ENCODE measurements at regions not wholly inside any gene's neighbourhood (a gene's known extent, or its start where the extent isn't known, plus 50 kb on each side); places are given as distances from the start of the nearest gene placed in this dataset.

- TF ChIP-seq MLX (CRISPR knock-in tag; IDR thresholded peaks at IDR 0.05) = no peak
Measured at GRCh38 chr7:19295376-19295775, 150.2 kb upstream of the FERD3L start (continued).

- Mint-ChIP-seq H3K4me1 (peaks cover 4% of the 10 kb centered on the region), H3K9me3 (no peaks in the 10 kb centered on the region), H3K27me3 (ENCODE audit: low read depth) (no peaks in the 10 kb centered on the region), H3K4me3 (no peak overlapping the region), H3K36me3 (no peaks in the 10 kb centered on the region), H3K27ac (no peak overlapping the region)
- TF ChIP-seq ELF4 (CRISPR knock-in tag; IDR thresholded peaks at IDR 0.05; ENCODE audit: low read depth) = no peak
- TF ChIP-seq SMAD4 (CRISPR knock-in tag; IDR thresholded peaks at IDR 0.05) = no peak
- TF ChIP-seq ATF6 (CRISPR knock-in tag; IDR thresholded peaks at IDR 0.05) = no peak
- TF ChIP-seq ATF1 (CRISPR knock-in tag; IDR thresholded peaks at IDR 0.05) = no peak
- no peak for TF ChIP-seq TP53 (CRISPR knock-in tag; IDR thresholded peaks at IDR 0.05)
- TF ChIP-seq MXD4 (CRISPR knock-in tag; IDR thresholded peaks at IDR 0.05; ENCODE audit: borderline replicate concordance) = no peak
- TF ChIP-seq ETV6 (CRISPR knock-in tag; IDR thresholded peaks at IDR 0.05) = no peak
- no peak for TF ChIP-seq GRHL2 (CRISPR knock-in tag; IDR thresholded peaks at IDR 0.05; ENCODE audit: insufficient replicate concordance, severe bottlenecking)
- TF ChIP-seq E2F4 (CRISPR knock-in tag; IDR thresholded peaks at IDR 0.05; ENCODE audit: borderline replicate concordance, low read depth) = no peak
- no peak for TF ChIP-seq ZNF532 (CRISPR knock-in tag; IDR thresholded peaks at IDR 0.05; ENCODE audit: borderline replicate concordance)
- no peak for TF ChIP-seq IRF2 (CRISPR knock-in tag; IDR thresholded peaks at IDR 0.05; ENCODE audit: borderline replicate concordance, low read depth)
- ATAC-seq (no peak), DNase-seq (ENCODE audit: low spot score) (no peak)
- CTCF ChIA-PET = no interaction called here
- POLR2A ChIA-PET = no interaction called here
Measured at GRCh38 chr7:19294619-19295018, 149.4 kb upstream of the FERD3L start.

- no peaks in the 10 kb centered on the region for H3K27me3 Mint-ChIP-seq (ENCODE audit: low read depth)
- CTCF ChIA-PET = no interaction called here
- ATAC-seq (no peak), DNase-seq (ENCODE audit: low spot score) (no peak)
- H3K36me3 Mint-ChIP-seq = no peaks in the 10 kb centered on the region
- no peak overlapping the region for H3K27ac Mint-ChIP-seq
- H3K9me3 Mint-ChIP-seq = no peaks in the 10 kb centered on the region
- peaks cover 2% of the 10 kb centered on the region for H3K4me1 Mint-ChIP-seq
- POLR2A ChIA-PET = no interaction called here
- no peak overlapping the region for H3K4me3 Mint-ChIP-seq
- TF ChIP-seq ZNF138 (CRISPR knock-in tag; conservative IDR thresholded peaks at IDR 0.05) (no peak), ZNF425 (CRISPR knock-in tag; conservative IDR thresholded peaks at IDR 0.05) (no peak), ZNF121 (CRISPR knock-in tag; IDR thresholded peaks at IDR 0.05) (no peak), ZNF263 (CRISPR knock-in tag; IDR thresholded peaks at IDR 0.05; ENCODE audit: low read depth) (no peak), ATF2 (CRISPR knock-in tag; IDR thresholded peaks at IDR 0.05; ENCODE audit: borderline replicate concordance, low read depth) (no peak), ZNF232 (CRISPR knock-in tag; IDR thresholded peaks at IDR 0.05) (no peak), NFYB (CRISPR knock-in tag; conservative IDR thresholded peaks at IDR 0.05; ENCODE audit: low read depth) (no peak), SP1 (CRISPR knock-in tag; conservative IDR thresholded peaks at IDR 0.05) (no peak), ZSCAN18 (CRISPR knock-in tag; IDR thresholded peaks at IDR 0.05) (no peak), ZNF423 (CRISPR knock-in tag; IDR thresholded peaks at IDR 0.05) (no peak), ELF4 (CRISPR knock-in tag; IDR thresholded peaks at IDR 0.05; ENCODE audit: low read depth) (no peak)
Measured at GRCh38 chr7:19293431-19293830, 148.2 kb upstream of the FERD3L start.
